ENCODE measurements at regions not wholly inside any gene's neighbourhood (a gene's known extent, or its start where the extent isn't known, plus 50 kb on each side); places are given as distances from the start of the nearest gene placed in this dataset.
A peak's percentile ranks its signal among the peaks of the same experiment; 100 is the strongest.

- peaks cover 0 to 2% of the 10 kb centered on the region in 2 donors for H3K27me3 ChIP-seq (ENCODE audit: control insufficient read depth in 1 of 2, insufficient read depth in 2 of 2, low read length in 2 of 2)
- no peak overlapping the region for H3K9ac ChIP-seq (ENCODE audit: low read length in 2 of 2)
- H3K27ac ChIP-seq (ENCODE audit: low read length): no peak overlapping the region
- no peaks in the 10 kb centered on the region for H3K36me3 ChIP-seq (ENCODE audit: control insufficient read depth in 2 of 2, insufficient read depth in 2 of 2, low read length in 2 of 2)
- H3K4me1 ChIP-seq (ENCODE audit: control insufficient read depth, insufficient read depth, low read length): no peaks in the 10 kb centered on the region
- peaks cover 3 to 6% of the 10 kb centered on the region in 2 donors for H3K9me3 ChIP-seq (ENCODE audit: control insufficient read depth in 2 of 2, low read length in 2 of 2)
- H3K4me3 ChIP-seq (ENCODE audit: low read length in 2 of 2): no peak overlapping the region
Measured at GRCh38 chr18:24703316-24703715, 242.9 kb downstream of the HRH4 start.

DNA sequence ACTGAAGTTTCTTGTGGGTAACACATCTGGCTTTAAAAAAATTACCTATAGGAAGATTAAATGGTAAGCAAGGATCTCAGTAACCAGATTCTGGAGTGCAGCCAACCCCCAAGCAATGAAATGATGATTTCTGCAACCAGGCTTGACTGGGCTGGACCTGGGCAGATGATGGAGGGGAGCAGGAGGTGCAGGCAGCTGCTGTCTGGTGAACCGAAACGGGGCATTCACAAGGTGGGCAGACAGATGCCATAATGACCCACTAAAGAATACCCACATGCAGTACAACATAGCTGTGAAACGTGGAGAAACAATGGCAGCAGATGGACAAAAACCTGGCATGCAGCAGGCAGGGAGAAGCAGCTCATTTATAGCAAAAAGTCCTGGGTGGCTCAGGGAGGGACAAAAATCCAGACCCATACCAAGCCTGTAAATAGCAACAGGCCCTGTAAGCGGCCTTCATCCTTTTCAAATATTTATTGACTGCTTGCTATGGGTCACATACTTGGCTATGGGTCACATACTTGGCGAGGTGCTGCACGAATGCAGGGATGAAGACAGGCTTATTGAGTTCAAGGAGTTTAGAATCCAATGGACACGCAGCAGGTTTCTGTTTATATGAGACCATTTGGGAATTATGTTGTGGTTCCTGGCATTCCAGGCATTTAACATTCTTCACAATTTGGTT lies 244.7 kb downstream of the HRH4 start:
- no peak overlapping the region for H3K9ac ChIP-seq (ENCODE audit: low read length in 2 of 2)
- no peaks in the 10 kb centered on the region for H3K36me3 ChIP-seq (ENCODE audit: control insufficient read depth in 2 of 2, insufficient read depth in 2 of 2, low read length in 2 of 2)
- H3K27me3 ChIP-seq (ENCODE audit: control insufficient read depth in 1 of 2, insufficient read depth in 2 of 2, low read length in 2 of 2): no peaks in the 10 kb centered on the region

DNA sequence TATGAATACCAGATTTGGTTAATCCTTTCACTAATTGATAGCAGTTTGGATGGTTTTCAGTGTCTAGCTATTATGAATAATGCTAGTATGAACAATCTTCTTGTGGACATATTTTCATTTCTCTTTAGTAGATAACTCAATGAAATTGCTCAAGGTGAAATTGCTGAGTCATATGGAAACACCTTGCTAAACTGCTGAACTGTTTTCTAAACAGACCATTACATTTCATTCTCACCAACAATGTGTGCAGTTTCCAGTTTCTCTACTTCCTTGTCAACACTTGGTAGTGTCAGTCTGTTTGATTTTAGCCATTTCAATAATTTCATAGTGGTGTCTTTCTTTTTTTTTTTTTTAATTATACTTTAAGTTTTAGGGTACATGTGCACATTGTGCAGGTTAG lies 250.0 kb downstream of the HRH4 start:
- no peaks in the 10 kb centered on the region for H3K4me1 ChIP-seq (ENCODE audit: control insufficient read depth, insufficient read depth, low read length)
- no peak overlapping the region for H3K4me3 ChIP-seq (ENCODE audit: low read length in 2 of 2)
- H3K27ac ChIP-seq (ENCODE audit: low read length): no peak overlapping the region
- H3K27me3 ChIP-seq (ENCODE audit: control insufficient read depth in 1 of 2, insufficient read depth in 2 of 2, low read length in 2 of 2): no peaks in the 10 kb centered on the region
- no peak overlapping the region for H3K9ac ChIP-seq (ENCODE audit: low read length in 2 of 2)
- H3K9me3 ChIP-seq (ENCODE audit: control insufficient read depth in 2 of 2, low read length in 2 of 2): no peaks in the 10 kb centered on the region
- H3K36me3 ChIP-seq (ENCODE audit: control insufficient read depth in 2 of 2, insufficient read depth in 2 of 2, low read length in 2 of 2): no peaks in the 10 kb centered on the region

More for the DNA sequence above, 244.7 kb downstream of the HRH4 start:
- Histone ChIP-seq H3K4me3 (ENCODE audit: low read length in 2 of 2) (no peak overlapping the region), H3K27ac (ENCODE audit: low read length) (no peak overlapping the region), H3K4me1 (ENCODE audit: control insufficient read depth, insufficient read depth, low read length) (no peaks in the 10 kb centered on the region), H3K9me3 (ENCODE audit: control insufficient read depth in 2 of 2, low read length in 2 of 2) (peaks cover 3 to 6% of the 10 kb centered on the region in 2 donors)

GRCh38 chr18:24719791-24720190 lies 259.4 kb downstream of the HRH4 start:
- no peaks in the 10 kb centered on the region for H3K36me3 ChIP-seq (ENCODE audit: control insufficient read depth in 2 of 2, insufficient read depth in 2 of 2, low read length in 2 of 2)
- no peak overlapping the region for H3K4me3 ChIP-seq (ENCODE audit: low read length in 2 of 2)
- no peak overlapping the region for H3K27ac ChIP-seq (ENCODE audit: low read length)
- H3K9ac ChIP-seq (ENCODE audit: low read length in 2 of 2): no peak overlapping the region
- no peaks in the 10 kb centered on the region for H3K4me1 ChIP-seq (ENCODE audit: control insufficient read depth, insufficient read depth, low read length)
- peaks cover 0 to 3% of the 10 kb centered on the region in 2 donors for H3K27me3 ChIP-seq (ENCODE audit: control insufficient read depth in 1 of 2, insufficient read depth in 2 of 2, low read length in 2 of 2)
- no peaks in the 10 kb centered on the region for H3K9me3 ChIP-seq (ENCODE audit: control insufficient read depth in 2 of 2, low read length in 2 of 2)

- H3K27ac ChIP-seq (ENCODE audit: low read length): no peak overlapping the region
- peaks cover 0 to 3% of the 10 kb centered on the region in 2 donors for H3K27me3 ChIP-seq (ENCODE audit: control insufficient read depth in 1 of 2, insufficient read depth in 2 of 2, low read length in 2 of 2)
- H3K9me3 ChIP-seq (ENCODE audit: control insufficient read depth in 2 of 2, low read length in 2 of 2): no peaks in the 10 kb centered on the region
- H3K4me1 ChIP-seq (ENCODE audit: control insufficient read depth, insufficient read depth, low read length): no peaks in the 10 kb centered on the region
- no peak overlapping the region for H3K4me3 ChIP-seq (ENCODE audit: low read length in 2 of 2)
- no peaks in the 10 kb centered on the region for H3K36me3 ChIP-seq (ENCODE audit: control insufficient read depth in 2 of 2, insufficient read depth in 2 of 2, low read length in 2 of 2)
- no peak overlapping the region for H3K9ac ChIP-seq (ENCODE audit: low read length in 2 of 2)
Measured at GRCh38 chr18:24721388-24721787, 261.0 kb downstream of the HRH4 start.

DNA sequence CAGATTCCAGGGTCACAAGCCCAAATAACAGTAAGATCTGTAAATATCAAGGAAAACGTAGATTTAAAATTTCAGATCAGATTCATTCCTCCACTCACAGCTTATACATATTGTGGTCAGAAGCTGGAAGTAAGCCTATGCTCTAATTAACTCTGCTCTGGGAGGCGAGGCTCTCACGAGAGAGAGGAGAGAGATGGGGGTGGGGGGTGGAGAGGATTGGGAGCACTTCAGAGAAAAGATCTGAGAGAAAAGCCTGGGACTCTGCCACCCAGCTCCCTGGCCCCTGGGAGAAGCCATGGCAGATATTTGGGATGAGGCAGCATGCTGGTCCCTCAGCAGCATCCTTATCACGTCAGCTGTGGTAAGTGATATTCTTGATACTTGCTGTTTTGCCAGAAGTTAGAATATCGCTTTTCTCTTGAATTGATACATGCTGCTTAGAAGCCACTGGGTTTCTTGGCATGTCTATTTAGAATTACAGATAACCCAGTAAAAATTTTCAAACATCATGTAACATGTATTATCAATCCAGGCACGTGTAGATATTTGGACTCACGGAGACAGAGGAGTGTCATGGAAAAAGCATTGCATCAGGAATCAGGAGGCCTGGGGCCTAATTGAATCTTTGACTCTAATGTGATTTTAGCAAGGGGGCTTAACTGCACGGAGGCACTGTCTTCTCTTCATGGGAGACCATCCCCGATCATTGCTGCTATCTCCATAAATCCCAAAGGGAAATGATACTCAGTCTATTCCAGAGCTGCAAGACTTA lies 265.4 kb downstream of the HRH4 start:
- H3K27me3 ChIP-seq (ENCODE audit: control insufficient read depth in 1 of 2, insufficient read depth in 2 of 2, low read length in 2 of 2): peaks cover 3 to 6% of the 10 kb centered on the region in 2 donors
- H3K9ac ChIP-seq (ENCODE audit: low read length in 2 of 2): no peak overlapping the region
- no peaks in the 10 kb centered on the region for H3K36me3 ChIP-seq (ENCODE audit: control insufficient read depth in 2 of 2, insufficient read depth in 2 of 2, low read length in 2 of 2)
- H3K9me3 ChIP-seq (ENCODE audit: control insufficient read depth in 2 of 2, low read length in 2 of 2): no peaks in the 10 kb centered on the region
- no peaks in the 10 kb centered on the region for H3K4me1 ChIP-seq (ENCODE audit: control insufficient read depth, insufficient read depth, low read length)
- no peak overlapping the region for H3K27ac ChIP-seq (ENCODE audit: low read length)
- no peak overlapping the region for H3K4me3 ChIP-seq (ENCODE audit: low read length in 2 of 2)

DNA sequence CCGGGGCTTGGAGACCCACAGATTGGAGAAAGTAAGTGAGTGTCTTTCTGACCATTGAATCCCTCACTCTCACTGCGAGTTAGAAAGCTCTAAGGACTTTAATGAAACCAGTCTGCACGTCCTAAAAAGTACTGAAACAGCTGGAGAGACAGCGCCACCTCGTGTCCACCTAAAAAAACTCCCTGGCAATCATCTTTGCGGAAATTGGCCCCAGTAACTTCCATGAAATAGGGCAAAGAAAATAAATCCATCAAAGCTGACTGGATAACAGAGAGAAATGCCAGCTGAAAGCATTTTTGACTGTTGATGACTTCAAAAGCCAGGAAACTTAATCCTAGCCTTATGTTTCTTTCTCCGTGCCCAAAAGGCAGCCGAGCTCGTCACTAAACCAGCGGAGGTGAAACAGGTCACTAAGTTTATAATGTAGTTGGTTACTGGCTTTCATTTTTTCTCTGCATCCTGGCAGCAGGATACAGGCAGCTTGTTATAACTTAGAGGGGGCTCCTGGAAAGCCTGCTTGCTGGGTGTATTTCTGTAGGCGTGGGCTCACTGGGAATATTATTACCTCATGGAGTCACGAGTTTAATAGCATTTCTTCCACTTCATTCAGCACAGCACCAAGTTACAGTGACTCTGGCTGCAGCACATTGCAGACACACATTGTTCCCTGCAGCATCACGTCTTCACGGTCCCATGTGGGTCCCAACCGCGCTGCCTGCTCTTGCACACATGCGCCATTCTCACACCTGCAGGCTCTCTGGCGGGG lies 266.5 kb downstream of the HRH4 start:
- no peaks in the 10 kb centered on the region for H3K4me1 ChIP-seq (ENCODE audit: control insufficient read depth, insufficient read depth, low read length)
- H3K36me3 ChIP-seq (ENCODE audit: control insufficient read depth in 2 of 2, insufficient read depth in 2 of 2, low read length in 2 of 2): no peaks in the 10 kb centered on the region
- H3K27me3 ChIP-seq (ENCODE audit: control insufficient read depth in 1 of 2, insufficient read depth in 2 of 2, low read length in 2 of 2): peaks cover 3 to 8% of the 10 kb centered on the region in 2 donors
- H3K4me3 ChIP-seq (ENCODE audit: low read length in 2 of 2): peak overlapping the region in 1 of 2 donors; percentile 65
- H3K9me3 ChIP-seq (ENCODE audit: control insufficient read depth in 2 of 2, low read length in 2 of 2): no peaks in the 10 kb centered on the region
- H3K27ac ChIP-seq (ENCODE audit: low read length): no peak overlapping the region
- H3K9ac ChIP-seq (ENCODE audit: low read length in 2 of 2): peak overlapping the region; percentile 23 to 42

- no peak overlapping the region for H3K9ac ChIP-seq (ENCODE audit: low read length in 2 of 2)
- H3K9me3 ChIP-seq (ENCODE audit: control insufficient read depth in 2 of 2, low read length in 2 of 2): no peaks in the 10 kb centered on the region
- no peaks in the 10 kb centered on the region for H3K36me3 ChIP-seq (ENCODE audit: control insufficient read depth in 2 of 2, insufficient read depth in 2 of 2, low read length in 2 of 2)
- H3K27me3 ChIP-seq (ENCODE audit: control insufficient read depth in 1 of 2, insufficient read depth in 2 of 2, low read length in 2 of 2): peaks cover 3 to 10% of the 10 kb centered on the region in 2 donors
- H3K4me3 ChIP-seq (ENCODE audit: low read length in 2 of 2): no peak overlapping the region
- no peak overlapping the region for H3K27ac ChIP-seq (ENCODE audit: low read length)
- H3K4me1 ChIP-seq (ENCODE audit: control insufficient read depth, insufficient read depth, low read length): no peaks in the 10 kb centered on the region
Measured at GRCh38 chr18:24727685-24728084, 267.2 kb downstream of the HRH4 start.

- no peak overlapping the region for H3K27ac ChIP-seq (ENCODE audit: low read length)
- H3K27me3 ChIP-seq (ENCODE audit: control insufficient read depth in 1 of 2, insufficient read depth in 2 of 2, low read length in 2 of 2): peaks cover 4 to 10% of the 10 kb centered on the region in 2 donors
- H3K9ac ChIP-seq (ENCODE audit: low read length in 2 of 2): no peak overlapping the region
- H3K9me3 ChIP-seq (ENCODE audit: control insufficient read depth in 2 of 2, low read length in 2 of 2): no peaks in the 10 kb centered on the region
- H3K4me1 ChIP-seq (ENCODE audit: control insufficient read depth, insufficient read depth, low read length): no peaks in the 10 kb centered on the region
- H3K4me3 ChIP-seq (ENCODE audit: low read length in 2 of 2): no peak overlapping the region
- H3K36me3 ChIP-seq (ENCODE audit: control insufficient read depth in 2 of 2, insufficient read depth in 2 of 2, low read length in 2 of 2): no peaks in the 10 kb centered on the region
Measured at GRCh38 chr18:24731158-24731557, 270.7 kb downstream of the HRH4 start.

DNA sequence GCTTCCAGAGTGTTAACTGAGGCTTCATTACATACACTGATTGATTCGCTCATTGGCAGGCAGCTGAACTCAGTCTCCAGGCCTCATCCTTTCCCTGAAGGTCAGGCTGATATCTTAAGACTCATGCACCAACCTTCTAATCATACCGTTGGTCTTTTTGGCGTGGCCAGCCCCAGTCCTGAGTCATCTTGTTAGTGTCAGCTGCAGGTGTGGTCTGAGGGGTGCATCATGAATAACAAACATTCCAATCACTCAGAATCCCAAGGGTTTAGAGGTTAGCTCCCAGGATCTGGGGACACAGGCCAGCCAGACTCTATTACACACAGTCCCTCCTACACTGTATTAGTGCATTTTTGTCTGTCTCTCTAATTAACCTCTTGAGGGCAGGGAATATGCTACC lies 271.5 kb downstream of the HRH4 start:
- Histone ChIP-seq H3K4me1 (ENCODE audit: control insufficient read depth, insufficient read depth, low read length) (no peaks in the 10 kb centered on the region), H3K4me3 (ENCODE audit: low read length in 2 of 2) (no peak overlapping the region), H3K9ac (ENCODE audit: low read length in 2 of 2) (no peak overlapping the region), H3K27me3 (ENCODE audit: control insufficient read depth in 1 of 2, insufficient read depth in 2 of 2, low read length in 2 of 2) (peaks cover 4 to 10% of the 10 kb centered on the region in 2 donors), H3K27ac (ENCODE audit: low read length) (no peak overlapping the region), H3K36me3 (ENCODE audit: control insufficient read depth in 2 of 2, insufficient read depth in 2 of 2, low read length in 2 of 2) (no peaks in the 10 kb centered on the region), H3K9me3 (ENCODE audit: control insufficient read depth in 2 of 2, low read length in 2 of 2) (no peaks in the 10 kb centered on the region)
